Osteocyte (in vitro differentiated cells): ENCODE measurements at regions not wholly inside any gene's neighbourhood (a gene's known extent, or its start where the extent isn't known, plus 50 kb on each side); places are given as distances from the start of the nearest gene placed in this dataset.
"Not testable (repeated sequence)": the region's sequence is repeated elsewhere in the genome, so short reads cannot be mapped to it uniquely, and the experiment has no call there.

Experiments
- DNase-seq: peaks from one replicate; pipeline ENCODE4 v3.0.0; 2021; ENCODE audit warnings: mixed read lengths; ENCODE audit not compliant: unreplicated experiment; ENCODE audit errors: extremely low spot score
- H3K27ac Mint-ChIP-seq: one replicate; pipeline ENCODE4 v1.8.0; 2021; ENCODE audit warnings: mild to moderate bottlenecking, mixed read lengths; ENCODE audit not compliant: unreplicated experiment
- H3K27me3 Mint-ChIP-seq: one replicate; pipeline ENCODE4 v1.8.0; 2021; ENCODE audit warnings: mixed read lengths; ENCODE audit not compliant: unreplicated experiment
- H3K36me3 Mint-ChIP-seq: one replicate; pipeline ENCODE4 v1.8.0; 2021; ENCODE audit warnings: mixed read lengths; ENCODE audit not compliant: unreplicated experiment
- H3K4me1 Mint-ChIP-seq: one replicate; pipeline ENCODE4 v1.8.0; 2021; ENCODE audit warnings: mixed read lengths; ENCODE audit not compliant: unreplicated experiment
- H3K4me3 Mint-ChIP-seq: one replicate; pipeline ENCODE4 v1.8.0; 2021; ENCODE audit warnings: mild to moderate bottlenecking, moderate library complexity, mixed read lengths; ENCODE audit not compliant: unreplicated experiment
- H3K9me3 Mint-ChIP-seq: one replicate; pipeline ENCODE4 v1.8.0; 2021; ENCODE audit warnings: mixed read lengths; ENCODE audit not compliant: unreplicated experiment
- TF ChIP-seq, protein P1 (sequence below): fragments of 200-600 bp; sonication (generic); IDR thresholded peaks from 2 replicates; pipeline ENCODE4 v1.5.0; 2021; ENCODE audit warnings: antibody characterized with exemption, mild to moderate bottlenecking, moderate library complexity

GRCh38 chr13:80499536-80500290 lies 158.8 kb upstream of the SPRY2 start:
- H3K4me1 Mint-ChIP-seq, result peaks cover 21% of the 10 kb centered on the region
- TF ChIP-seq, protein P1, sequence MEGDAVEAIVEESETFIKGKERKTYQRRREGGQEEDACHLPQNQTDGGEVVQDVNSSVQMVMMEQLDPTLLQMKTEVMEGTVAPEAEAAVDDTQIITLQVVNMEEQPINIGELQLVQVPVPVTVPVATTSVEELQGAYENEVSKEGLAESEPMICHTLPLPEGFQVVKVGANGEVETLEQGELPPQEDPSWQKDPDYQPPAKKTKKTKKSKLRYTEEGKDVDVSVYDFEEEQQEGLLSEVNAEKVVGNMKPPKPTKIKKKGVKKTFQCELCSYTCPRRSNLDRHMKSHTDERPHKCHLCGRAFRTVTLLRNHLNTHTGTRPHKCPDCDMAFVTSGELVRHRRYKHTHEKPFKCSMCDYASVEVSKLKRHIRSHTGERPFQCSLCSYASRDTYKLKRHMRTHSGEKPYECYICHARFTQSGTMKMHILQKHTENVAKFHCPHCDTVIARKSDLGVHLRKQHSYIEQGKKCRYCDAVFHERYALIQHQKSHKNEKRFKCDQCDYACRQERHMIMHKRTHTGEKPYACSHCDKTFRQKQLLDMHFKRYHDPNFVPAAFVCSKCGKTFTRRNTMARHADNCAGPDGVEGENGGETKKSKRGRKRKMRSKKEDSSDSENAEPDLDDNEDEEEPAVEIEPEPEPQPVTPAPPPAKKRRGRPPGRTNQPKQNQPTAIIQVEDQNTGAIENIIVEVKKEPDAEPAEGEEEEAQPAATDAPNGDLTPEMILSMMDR, result no peak
- no peak for DNase-seq
- peaks cover 3% of the 10 kb centered on the region for H3K36me3 Mint-ChIP-seq
- peak overlapping the region; percentile 56 for H3K27ac Mint-ChIP-seq
- H3K9me3 Mint-ChIP-seq, result peaks cover 4% of the 10 kb centered on the region
- H3K4me3 Mint-ChIP-seq, result no peak overlapping the region
- no peaks in the 10 kb centered on the region for H3K27me3 Mint-ChIP-seq

GRCh38 chr13:80498433-80498832 lies 157.5 kb upstream of the SPRY2 start:
- H3K27me3 Mint-ChIP-seq, result no peaks in the 10 kb centered on the region
- DNase-seq, result no peak
- TF ChIP-seq, protein P1, result no peak
- H3K27ac Mint-ChIP-seq, result no peak overlapping the region
- H3K4me1 Mint-ChIP-seq, result peaks cover 14% of the 10 kb centered on the region
- H3K9me3 Mint-ChIP-seq, result no peaks in the 10 kb centered on the region
- H3K36me3 Mint-ChIP-seq, result no peaks in the 10 kb centered on the region
- H3K4me3 Mint-ChIP-seq, result no peak overlapping the region

DNA sequence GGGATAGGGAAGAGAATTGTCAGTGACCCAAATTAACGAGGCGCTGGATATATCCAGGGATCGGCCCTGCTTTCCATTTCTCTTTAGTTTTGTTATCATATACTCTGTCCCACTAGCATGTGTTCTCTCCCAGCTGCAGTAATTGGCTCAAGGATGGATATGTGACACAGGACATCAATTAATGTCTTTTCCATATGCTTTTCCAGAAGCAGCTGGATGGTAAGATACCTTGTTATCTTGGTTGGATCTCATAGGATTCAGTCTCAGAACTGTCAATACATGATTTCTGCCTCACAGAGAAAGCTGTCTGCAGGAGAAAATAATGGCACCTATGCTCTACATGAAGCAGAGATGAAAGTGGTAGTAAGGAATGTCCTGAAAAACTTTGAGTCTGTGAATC lies 157.1 kb upstream of the SPRY2 start:
- peaks cover 14% of the 10 kb centered on the region for H3K4me1 Mint-ChIP-seq
- TF ChIP-seq, protein P1, result no peak
- H3K4me3 Mint-ChIP-seq, result no peak overlapping the region
- DNase-seq, result no peak
- no peaks in the 10 kb centered on the region for H3K9me3 Mint-ChIP-seq
- H3K27me3 Mint-ChIP-seq, result no peaks in the 10 kb centered on the region
- H3K27ac Mint-ChIP-seq, result no peak overlapping the region
- H3K36me3 Mint-ChIP-seq, result no peaks in the 10 kb centered on the region

- TF ChIP-seq, protein P1, result no peak
- no peak overlapping the region for H3K27ac Mint-ChIP-seq
These were observed 156.5 kb upstream of the SPRY2 start for GRCh38 chr13:80497439-80497838.

GRCh38 chr13:80496721-80497397 lies 155.9 kb upstream of the SPRY2 start:
- Mint-ChIP-seq H3K36me3 (no peaks in the 10 kb centered on the region), H3K9me3 (no peaks in the 10 kb centered on the region), H3K27me3 (no peaks in the 10 kb centered on the region), H3K4me3 (no peak overlapping the region), H3K4me1 (peaks cover 14% of the 10 kb centered on the region), H3K27ac (no peak overlapping the region)
- no peak for DNase-seq
- TF ChIP-seq, protein P1, result no peak

More at GRCh38 chr13:80497439-80497838, 156.5 kb upstream of the SPRY2 start:
- Mint-ChIP-seq H3K27me3 (no peaks in the 10 kb centered on the region), H3K36me3 (no peaks in the 10 kb centered on the region), H3K9me3 (no peaks in the 10 kb centered on the region), H3K4me3 (no peak overlapping the region), H3K4me1 (peaks cover 14% of the 10 kb centered on the region)
- no peak for DNase-seq

- H3K9me3 Mint-ChIP-seq, H3K36me3 Mint-ChIP-seq, H3K27ac Mint-ChIP-seq, H3K4me3 Mint-ChIP-seq, DNase-seq, H3K27me3 Mint-ChIP-seq, H3K4me1 Mint-ChIP-seq: not testable (repeated sequence)
These were observed 149.6 kb upstream of the SPRY2 start for GRCh38 chr13:80490491-80490943.
